GM21786 (cell line): ENCODE measurements at regions not wholly inside any gene's neighbourhood (a gene's known extent, or its start where the extent isn't known, plus 50 kb on each side); places are given as distances from the start of the nearest gene placed in this dataset.

Source experiments
- ATAC-seq: cut with Tn5 transposase; IDR thresholded peaks from one replicate; pipeline ENCODE4 v1.9.1; 2021; ENCODE audit not compliant: unreplicated experiment

DNA sequence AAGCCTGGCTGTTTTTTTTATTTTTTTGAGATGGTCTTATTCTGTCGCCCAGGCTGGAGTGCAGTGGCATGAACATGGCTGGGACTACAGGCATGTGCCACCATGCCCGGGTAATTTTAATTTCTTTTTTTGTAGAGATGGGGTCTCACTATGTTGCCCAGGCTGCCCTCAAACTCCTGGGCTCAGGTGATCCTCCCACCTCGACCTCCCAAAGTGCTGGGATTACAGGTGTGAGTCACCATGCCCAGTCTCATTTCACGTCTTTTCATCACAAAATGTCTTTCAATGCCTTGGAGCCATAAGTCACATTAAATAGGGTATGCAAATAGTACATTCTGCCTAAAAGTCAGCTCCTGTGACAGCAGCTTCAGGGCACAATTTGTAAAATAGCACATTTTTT lies 52.8 kb downstream of the SOX2 start:
- ATAC-seq, result no peak

- no peak for ATAC-seq
These were observed 58.6 kb downstream of the SOX2 start for GRCh38 chr3:181770296-181770695.

GRCh38 chr3:181771120-181771519 lies 59.4 kb downstream of the SOX2 start:
- ATAC-seq, result no peak

GRCh38 chr3:181772166-181772565 lies 60.4 kb downstream of the SOX2 start:
- ATAC-seq, result no peak

DNA sequence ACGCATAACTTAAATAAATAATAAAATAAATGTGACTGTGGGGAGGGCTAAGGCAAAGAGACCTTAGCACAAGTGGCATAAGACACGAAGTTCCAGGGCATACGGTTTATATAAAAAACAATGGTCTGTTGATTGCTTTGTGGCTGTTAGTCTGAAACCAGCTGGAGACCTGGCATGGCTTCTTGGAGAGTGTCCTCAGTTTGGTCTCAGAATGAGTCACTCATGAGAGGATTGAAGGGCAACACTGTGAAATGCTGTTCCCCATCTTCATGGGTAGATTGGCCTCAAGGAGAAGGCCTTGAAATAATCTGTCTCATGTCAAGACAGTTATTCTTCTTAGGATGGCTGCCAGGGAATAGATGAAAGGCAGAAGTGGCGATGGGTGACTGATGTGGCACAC lies 62.2 kb downstream of the SOX2 start:
- ATAC-seq, result no peak

- no peak for ATAC-seq
These were observed 70.7 kb downstream of the SOX2 start for GRCh38 chr3:181782306-181782954.

DNA sequence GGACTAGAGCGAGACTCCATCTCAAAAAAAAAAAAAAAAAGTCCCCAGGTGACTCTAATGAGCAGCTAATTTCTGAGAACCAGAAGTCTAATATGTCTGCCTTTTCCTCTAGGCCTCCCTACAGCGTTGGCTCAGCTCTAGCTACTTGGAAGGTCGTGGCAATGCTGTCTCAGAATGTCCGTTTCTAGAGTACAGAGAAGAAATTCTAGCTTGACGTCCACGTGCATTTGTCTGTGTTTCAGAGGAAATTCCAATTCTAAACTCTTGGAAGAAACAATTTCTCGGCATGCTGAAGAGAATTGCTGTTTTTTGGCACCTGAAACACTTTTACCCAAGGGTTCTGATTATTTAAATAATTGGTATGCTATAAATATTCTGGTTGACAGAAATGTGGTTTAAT lies 78.8 kb downstream of the SOX2 start:
- no peak for ATAC-seq

- no peak for ATAC-seq
These were observed 79.6 kb downstream of the SOX2 start for GRCh38 chr3:181791056-181791955.

DNA sequence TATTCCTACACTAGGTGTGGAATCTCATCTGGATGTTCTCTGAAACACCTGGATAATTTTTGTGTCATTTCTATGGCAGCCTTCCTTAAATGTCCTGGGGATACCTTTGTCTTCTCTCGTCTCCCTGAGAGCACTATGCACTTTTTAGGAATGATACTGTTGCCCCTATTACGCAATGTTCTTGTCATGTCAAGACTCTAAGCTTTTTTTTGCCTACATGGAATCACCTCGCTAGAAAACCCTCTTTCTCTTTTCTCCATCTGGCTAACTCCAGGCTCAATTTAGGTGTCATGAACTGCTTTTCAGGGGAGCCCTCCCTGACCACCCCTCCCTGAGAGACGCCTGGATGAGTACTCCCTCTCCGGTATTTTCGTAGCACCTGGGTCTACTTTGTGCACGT lies 81.3 kb downstream of the SOX2 start:
- no peak for ATAC-seq

GRCh38 chr3:181794011-181794790 lies 82.5 kb downstream of the SOX2 start:
- ATAC-seq, result no peak

- no peak for ATAC-seq
These were observed 84.9 kb downstream of the SOX2 start for GRCh38 chr3:181796641-181797040.

DNA sequence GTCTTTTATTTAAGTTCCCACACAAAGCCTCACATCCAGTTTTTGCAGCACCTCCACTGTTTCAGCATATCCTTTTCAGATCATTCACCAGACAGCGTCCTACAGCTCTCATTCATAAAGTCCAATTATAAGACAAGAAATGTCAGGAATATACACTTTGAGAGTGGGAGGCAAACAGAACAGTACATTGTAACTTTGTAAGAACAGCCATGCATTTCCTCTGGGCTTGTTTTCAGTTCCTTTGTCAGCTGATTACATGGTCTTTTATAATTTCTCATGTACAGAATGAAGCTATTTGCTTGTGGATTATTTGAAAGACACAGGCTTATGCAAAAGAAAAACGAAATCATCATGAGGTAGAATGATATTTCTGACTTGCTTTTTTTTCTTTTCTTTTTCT lies 85.7 kb downstream of the SOX2 start:
- no peak for ATAC-seq

- no peak for ATAC-seq
These were observed 94.0 kb downstream of the SOX2 start for GRCh38 chr3:181805703-181806102.

DNA sequence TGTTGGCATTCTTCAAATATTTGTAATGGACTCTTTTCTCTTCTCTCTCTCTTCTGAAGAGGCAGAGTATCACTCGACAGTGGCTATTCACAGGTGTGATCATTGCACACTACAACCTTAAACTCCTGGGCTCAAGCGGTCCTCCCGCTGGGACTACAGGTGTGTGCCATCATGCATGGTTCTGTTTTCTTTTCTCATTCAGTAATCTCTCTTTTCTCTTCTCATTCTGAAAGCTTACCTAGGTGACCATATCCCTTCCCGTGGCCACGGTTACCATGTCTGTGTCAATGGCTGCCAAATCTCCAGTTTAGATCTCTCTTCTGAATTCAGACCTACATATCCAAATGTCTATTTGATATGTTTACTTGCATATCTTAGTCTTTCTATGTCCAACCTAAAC lies 96.3 kb downstream of the SOX2 start:
- no peak for ATAC-seq

- ATAC-seq, result no peak
These were observed 112.0 kb downstream of the SOX2 start for GRCh38 chr3:181823716-181824115.

DNA sequence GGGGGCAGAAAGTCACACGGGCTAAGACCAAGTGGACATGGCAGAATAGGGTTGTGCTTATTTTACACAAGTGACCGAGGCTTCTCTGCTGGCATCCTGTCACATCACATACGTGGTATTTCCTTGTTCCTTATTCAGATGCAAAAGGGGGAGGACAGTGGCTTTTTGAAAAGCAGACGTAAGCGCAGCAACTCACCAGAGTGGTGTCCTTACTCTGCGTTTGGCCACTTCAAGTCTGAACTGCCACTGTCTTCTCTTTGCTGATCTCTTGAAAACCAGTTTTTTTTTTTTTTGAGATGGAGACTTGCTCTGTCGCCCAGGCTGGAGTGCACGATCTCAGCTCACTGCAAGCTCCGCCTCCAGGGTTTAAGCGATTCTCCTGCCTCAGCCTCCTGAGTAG lies 113.2 kb downstream of the SOX2 start:
- ATAC-seq, result no peak

DNA sequence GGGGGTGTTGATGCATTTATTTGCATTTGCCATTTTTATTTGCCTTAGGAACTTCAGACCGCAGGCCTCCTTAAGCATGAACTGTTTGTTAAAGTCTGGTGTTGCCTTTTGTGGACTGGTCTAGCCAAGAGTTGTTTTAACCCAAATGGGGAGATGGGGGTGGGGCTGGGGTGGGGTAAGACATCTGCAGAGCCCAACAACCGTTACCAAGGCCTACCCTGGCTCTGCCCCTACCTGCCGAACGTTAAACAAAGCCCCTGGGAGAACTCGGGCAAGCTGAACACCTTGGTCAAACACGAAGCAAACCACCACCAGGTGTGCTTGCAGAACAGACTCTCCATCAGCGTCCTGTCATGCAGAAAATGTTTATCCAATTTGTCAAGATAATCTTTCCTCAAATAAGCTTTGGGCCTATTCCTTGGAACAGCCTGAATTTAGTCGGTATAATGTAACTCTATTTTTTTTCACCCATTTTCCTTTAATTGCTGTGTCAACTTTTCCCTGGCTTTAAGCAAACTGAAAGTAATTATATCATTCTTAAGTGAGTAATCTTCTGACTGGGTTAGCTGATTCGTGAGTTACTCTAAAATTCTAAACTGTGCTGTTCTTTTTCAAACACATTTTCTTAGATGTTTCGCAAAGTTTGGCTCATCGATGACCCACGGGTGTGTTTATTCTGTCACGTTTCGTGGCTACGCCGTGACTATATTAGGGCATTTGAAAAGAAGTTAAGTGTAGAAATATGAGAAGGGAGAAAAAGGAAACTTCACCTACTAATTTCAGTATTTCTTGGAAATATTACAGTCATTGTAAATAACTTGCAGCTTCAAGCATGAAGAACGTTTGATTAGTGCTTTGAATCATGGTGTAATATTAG lies 127.6 kb downstream of the SOX2 start:
- no peak for ATAC-seq

DNA sequence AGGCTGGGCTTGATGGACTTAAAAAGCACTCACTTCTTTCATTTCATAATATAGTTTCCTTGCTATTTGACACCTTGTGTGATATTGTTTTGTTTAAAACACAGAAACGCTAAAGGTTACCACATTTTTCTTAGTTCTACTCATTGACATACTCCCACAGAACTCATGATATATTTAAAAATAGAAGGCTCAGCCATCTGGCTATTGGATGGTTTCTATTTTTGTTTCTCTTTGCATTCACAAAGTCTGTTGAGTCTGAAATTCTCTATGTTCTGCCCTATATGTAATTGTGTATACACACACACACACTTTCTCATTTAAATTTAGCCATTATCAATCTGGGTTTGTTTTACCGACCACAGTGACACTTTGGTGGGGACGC lies 128.2 kb downstream of the SOX2 start:
- ATAC-seq, result peak; percentile 49

GRCh38 chr3:181844211-181844610 lies 132.5 kb downstream of the SOX2 start:
- ATAC-seq, result no peak

GRCh38 chr3:181847276-181847675 lies 135.6 kb downstream of the SOX2 start:
- ATAC-seq, result no peak

GRCh38 chr3:181851063-181851462 lies 139.3 kb downstream of the SOX2 start:
- no peak for ATAC-seq
